Natural killer cell (primary cell): ENCODE measurements at regions not wholly inside any gene's neighbourhood (a gene's known extent, or its start where the extent isn't known, plus 50 kb on each side); places are given as distances from the start of the nearest gene placed in this dataset.

Experiments
- ATAC-seq, 3 donors: fragments of 150-1000 bp in 2 of 3; fragments of 200-7000 bp in 1 of 3; cut with Tn5 transposase; 1 replicate in 1 of 3; 2 replicates in 2 of 3; pipeline ENCODE4 v1.10.0; 2021; ENCODE audit warnings: mild to moderate bottlenecking in 2 of 3, moderate library complexity in 2 of 3
- DNase-seq, 2 donors: peaks; one replicate each; pipeline versions ENCODE4 v3.0.0 to v3.0.0-alpha.2; 2013 to 2021; ENCODE audit warnings: mixed read lengths in 1 of 2
- H3K27ac ChIP-seq: one replicate; pipeline ENCODE4 v1.5.1; 2013; ENCODE audit warnings: mild to moderate bottlenecking, low read length
- H3K27me3 ChIP-seq: one replicate; pipeline ENCODE4 v1.6.1; 2013; ENCODE audit warnings: low read length; ENCODE audit not compliant: control insufficient read depth, insufficient read depth
- H3K36me3 ChIP-seq: one replicate; pipeline ENCODE4 v1.6.1; 2013; ENCODE audit warnings: low read length; ENCODE audit not compliant: control insufficient read depth, insufficient read depth
- H3K4me1 ChIP-seq: one replicate; pipeline ENCODE4 v1.6.1; 2013; ENCODE audit warnings: low read length; ENCODE audit not compliant: control insufficient read depth, insufficient read depth
- H3K4me3 ChIP-seq: one replicate; pipeline ENCODE4 v1.5.1; 2013; ENCODE audit warnings: low read length
- H3K9me3 ChIP-seq: one replicate; pipeline ENCODE4 v1.6.1; 2013; ENCODE audit warnings: low read length; ENCODE audit not compliant: control insufficient read depth, insufficient read depth
- H3K27ac Mint-ChIP-seq, 2 donors: one replicate each; pipeline ENCODE4 v1.8.0; 2022; ENCODE audit warnings: mild to moderate bottlenecking in 2 of 2, mixed read lengths in 2 of 2, moderate library complexity in 1 of 2
- H3K27me3 Mint-ChIP-seq, 2 donors: one replicate each; pipeline ENCODE4 v1.8.0; 2022; ENCODE audit warnings: low read depth in 2 of 2, mixed read lengths in 2 of 2
- H3K36me3 Mint-ChIP-seq: one replicate; pipeline ENCODE4 v1.8.0; 2022; ENCODE audit warnings: mixed read lengths
- H3K4me1 Mint-ChIP-seq, 2 donors: one replicate each; pipeline ENCODE4 v1.8.0; 2022; ENCODE audit warnings: mixed read lengths in 2 of 2
- H3K4me3 Mint-ChIP-seq: one replicate; pipeline ENCODE4 v1.8.0; 2022; ENCODE audit warnings: mild to moderate bottlenecking, moderate library complexity, mixed read lengths
- H3K9me3 Mint-ChIP-seq, 2 donors: one replicate each; pipeline ENCODE4 v1.8.0; 2022; ENCODE audit warnings: mixed read lengths in 2 of 2
- WGBS: methylation state at CpG from one replicate; pipeline ENCODE4 v1.1.7; 2013; ENCODE audit warnings: missing lambda C conversion rate; ENCODE audit not compliant: insufficient coverage; 5-methylcytosine and 5-hydroxymethylcytosine counted together
- intact Hi-C: fragments of 100-400 bp; cut with micrococcal nuclease; formaldehyde crosslinking; loops from one replicate; pipeline ENCODE4 v1.14.2; 2022
- TF ChIP-seq, protein P1 (sequence below): fragments of 200-600 bp; IDR thresholded peaks from one replicate; pipeline ENCODE4 v1.8.0; 2022; ENCODE audit warnings: antibody characterized with exemption

DNA sequence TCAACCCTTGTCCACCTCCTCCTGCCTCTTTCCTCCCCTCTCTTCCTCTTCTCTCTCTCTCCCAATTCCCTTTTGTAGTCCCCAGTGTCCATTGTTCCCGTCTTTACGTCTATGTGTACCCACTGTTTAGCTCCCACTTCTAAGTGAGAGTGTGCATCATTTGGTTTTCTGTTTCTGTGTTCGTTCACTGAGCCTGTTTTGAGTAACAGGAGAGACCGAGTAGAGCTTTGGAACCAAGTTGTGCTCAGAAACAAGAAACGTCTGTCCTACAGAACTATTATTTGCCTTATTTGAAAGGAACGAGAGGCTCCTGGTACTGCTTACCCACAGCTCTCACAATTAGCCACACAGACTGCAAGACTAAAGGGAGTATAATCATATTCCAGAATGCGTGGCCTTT lies 50.1 kb upstream of the MAPRE2 start:
- Mint-ChIP-seq H3K36me3 (no peaks in the 10 kb centered on the region), H3K27me3 (no peaks in the 10 kb centered on the region), H3K4me3 (no peak overlapping the region), H3K27ac (no peak overlapping the region), H3K4me1 (peaks cover under 1 to 36% of the 10 kb centered on the region in 2 donors), H3K9me3 (no peaks in the 10 kb centered on the region)
- whole genome bisulfite sequencing = 90% methylated on average over 6 of the region's 7 CpGs
- TF ChIP-seq, protein P1, sequence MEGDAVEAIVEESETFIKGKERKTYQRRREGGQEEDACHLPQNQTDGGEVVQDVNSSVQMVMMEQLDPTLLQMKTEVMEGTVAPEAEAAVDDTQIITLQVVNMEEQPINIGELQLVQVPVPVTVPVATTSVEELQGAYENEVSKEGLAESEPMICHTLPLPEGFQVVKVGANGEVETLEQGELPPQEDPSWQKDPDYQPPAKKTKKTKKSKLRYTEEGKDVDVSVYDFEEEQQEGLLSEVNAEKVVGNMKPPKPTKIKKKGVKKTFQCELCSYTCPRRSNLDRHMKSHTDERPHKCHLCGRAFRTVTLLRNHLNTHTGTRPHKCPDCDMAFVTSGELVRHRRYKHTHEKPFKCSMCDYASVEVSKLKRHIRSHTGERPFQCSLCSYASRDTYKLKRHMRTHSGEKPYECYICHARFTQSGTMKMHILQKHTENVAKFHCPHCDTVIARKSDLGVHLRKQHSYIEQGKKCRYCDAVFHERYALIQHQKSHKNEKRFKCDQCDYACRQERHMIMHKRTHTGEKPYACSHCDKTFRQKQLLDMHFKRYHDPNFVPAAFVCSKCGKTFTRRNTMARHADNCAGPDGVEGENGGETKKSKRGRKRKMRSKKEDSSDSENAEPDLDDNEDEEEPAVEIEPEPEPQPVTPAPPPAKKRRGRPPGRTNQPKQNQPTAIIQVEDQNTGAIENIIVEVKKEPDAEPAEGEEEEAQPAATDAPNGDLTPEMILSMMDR = no peak
- no peak for DNase-seq
- H3K36me3 ChIP-seq = no peaks in the 10 kb centered on the region
- H3K27me3 ChIP-seq = no peaks in the 10 kb centered on the region
- no peaks in the 10 kb centered on the region for H3K4me1 ChIP-seq
- intact Hi-C loops = no loop called here
- H3K4me3 ChIP-seq = no peak overlapping the region
- H3K27ac ChIP-seq = no peak overlapping the region
- no peak for ATAC-seq
- H3K9me3 ChIP-seq = no peaks in the 10 kb centered on the region
